ENCODE measurements at regions not wholly inside any gene's neighbourhood (a gene's known extent, or its start where the extent isn't known, plus 50 kb on each side); places are given as distances from the start of the nearest gene placed in this dataset.

DNA sequence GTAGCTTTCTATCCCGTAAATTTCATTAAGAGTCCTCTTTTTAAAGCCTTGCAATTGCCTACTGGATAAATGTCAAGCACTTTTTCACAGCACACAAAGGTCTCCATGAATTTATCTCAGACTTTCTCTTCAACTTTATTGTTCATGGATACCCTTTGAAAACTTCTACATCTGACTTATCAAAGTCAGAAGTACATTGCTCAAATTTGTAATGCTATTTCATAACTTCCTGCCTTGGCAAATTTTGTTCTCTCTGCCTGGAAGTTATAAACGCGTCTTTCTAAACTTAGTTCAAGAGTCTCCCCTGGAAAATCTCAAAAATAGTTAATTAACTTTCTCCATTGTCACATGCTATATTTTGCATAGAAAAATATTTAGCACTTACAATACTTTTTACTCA, 55.9 kb upstream of the RERGL start:
- ChIA-PET POLR2A (no interaction called here), CTCF (no interaction called here)
- intact Hi-C loops (cut with micrococcal nuclease) = no loop called here
- TF ChIP-seq, protein P1, sequence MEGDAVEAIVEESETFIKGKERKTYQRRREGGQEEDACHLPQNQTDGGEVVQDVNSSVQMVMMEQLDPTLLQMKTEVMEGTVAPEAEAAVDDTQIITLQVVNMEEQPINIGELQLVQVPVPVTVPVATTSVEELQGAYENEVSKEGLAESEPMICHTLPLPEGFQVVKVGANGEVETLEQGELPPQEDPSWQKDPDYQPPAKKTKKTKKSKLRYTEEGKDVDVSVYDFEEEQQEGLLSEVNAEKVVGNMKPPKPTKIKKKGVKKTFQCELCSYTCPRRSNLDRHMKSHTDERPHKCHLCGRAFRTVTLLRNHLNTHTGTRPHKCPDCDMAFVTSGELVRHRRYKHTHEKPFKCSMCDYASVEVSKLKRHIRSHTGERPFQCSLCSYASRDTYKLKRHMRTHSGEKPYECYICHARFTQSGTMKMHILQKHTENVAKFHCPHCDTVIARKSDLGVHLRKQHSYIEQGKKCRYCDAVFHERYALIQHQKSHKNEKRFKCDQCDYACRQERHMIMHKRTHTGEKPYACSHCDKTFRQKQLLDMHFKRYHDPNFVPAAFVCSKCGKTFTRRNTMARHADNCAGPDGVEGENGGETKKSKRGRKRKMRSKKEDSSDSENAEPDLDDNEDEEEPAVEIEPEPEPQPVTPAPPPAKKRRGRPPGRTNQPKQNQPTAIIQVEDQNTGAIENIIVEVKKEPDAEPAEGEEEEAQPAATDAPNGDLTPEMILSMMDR (IDR thresholded peaks at IDR 0.05) = no peak
- no peak overlapping the region for H3K27ac Mint-ChIP-seq
- DNase-seq = no peak
- ATAC-seq = no peak
- H3K36me3 Mint-ChIP-seq (ENCODE audit: low read depth) = no peaks in the 10 kb centered on the region
- H3K4me1 Mint-ChIP-seq (ENCODE audit: low read depth) = no peaks in the 10 kb centered on the region
- no peaks in the 10 kb centered on the region for H3K9me3 Mint-ChIP-seq
- no peaks in the 10 kb centered on the region for H3K27me3 Mint-ChIP-seq
- no peak overlapping the region for H3K4me3 Mint-ChIP-seq

DNA sequence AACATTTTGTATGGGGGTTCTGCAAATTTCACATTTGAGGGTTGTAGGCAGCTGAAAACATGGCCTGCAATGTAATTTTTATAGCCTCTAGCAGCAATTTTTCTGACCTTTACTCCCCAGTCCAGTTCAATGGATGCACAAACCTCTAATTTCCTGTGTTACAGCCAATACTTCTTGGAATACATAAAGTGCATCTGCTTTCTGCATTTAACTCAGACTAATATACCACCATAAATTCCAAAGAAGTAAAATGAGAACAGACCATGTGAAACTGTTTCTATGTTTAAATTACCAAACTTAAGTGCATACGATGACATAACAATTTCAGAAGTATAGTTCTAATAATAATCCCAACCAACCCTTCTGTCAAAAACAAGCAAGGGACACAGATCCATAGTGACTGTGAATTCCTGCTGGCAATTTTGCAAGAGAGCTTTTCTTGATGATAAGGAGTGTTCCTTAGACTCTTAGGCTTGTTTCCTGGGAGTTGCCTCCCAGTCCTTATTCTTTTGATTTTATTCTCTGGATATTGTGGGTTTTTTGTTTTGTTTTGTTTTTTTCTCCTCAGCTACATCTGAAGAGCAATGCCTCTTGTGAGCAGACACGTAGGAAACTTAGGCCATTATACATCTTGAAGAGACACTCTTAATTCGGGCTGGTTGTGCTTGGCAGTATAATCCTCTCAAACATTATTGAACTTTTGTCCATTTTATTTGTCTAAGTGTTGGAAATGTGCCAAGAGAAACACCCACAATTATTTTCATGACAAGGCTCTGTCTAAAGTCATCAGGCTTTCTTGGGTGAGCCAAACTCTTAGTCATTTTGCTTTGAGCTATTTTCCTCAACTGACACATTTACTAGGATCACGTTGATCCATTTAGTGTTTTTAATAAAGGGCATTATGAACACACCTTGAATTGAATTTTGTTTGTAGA, 51.3 kb upstream of the RERGL start:
- Mint-ChIP-seq H3K27me3 (no peaks in the 10 kb centered on the region), H3K27ac (no peak overlapping the region), H3K4me1 (ENCODE audit: low read depth) (no peaks in the 10 kb centered on the region), H3K4me3 (no peak overlapping the region), H3K9me3 (no peaks in the 10 kb centered on the region), H3K36me3 (ENCODE audit: low read depth) (no peaks in the 10 kb centered on the region)
- no peak for DNase-seq
- ATAC-seq = no peak
- TF ChIP-seq, protein P1 (IDR thresholded peaks at IDR 0.05) = no peak
- CTCF ChIA-PET = interaction anchor here (1.8 kb wide), 1 partner anchor 10 kb away, joined by 4 read pairs; no protein-coding TSS in a partner anchor
- intact Hi-C loops (cut with micrococcal nuclease) = no loop called here
- POLR2A ChIA-PET = interaction anchor here (0.7 kb wide), 1 partner anchor 10 kb away, joined by 3 read pairs; no protein-coding TSS in a partner anchor

GRCh38 chr12:18139989-18140596, 50.1 kb upstream of the RERGL start:
- no peaks in the 10 kb centered on the region for H3K36me3 Mint-ChIP-seq (ENCODE audit: low read depth)
- intact Hi-C loops (cut with micrococcal nuclease) = no loop called here
- H3K4me1 Mint-ChIP-seq (ENCODE audit: low read depth) = no peaks in the 10 kb centered on the region
- POLR2A ChIA-PET = no interaction called here
- ATAC-seq (no peak), DNase-seq (no peak)
- TF ChIP-seq, protein P1 (IDR thresholded peaks at IDR 0.05) = peak; percentile 47
- no peak overlapping the region for H3K27ac Mint-ChIP-seq
- H3K27me3 Mint-ChIP-seq = no peaks in the 10 kb centered on the region
- CTCF ChIA-PET = interaction anchor here (0.9 to 1.8 kb wide), 2 partner anchors 12 to 85 kb away, joined by 3 to 4 read pairs; no protein-coding TSS in a partner anchor
- H3K4me3 Mint-ChIP-seq = no peak overlapping the region
- H3K9me3 Mint-ChIP-seq = no peaks in the 10 kb centered on the region
